ENCODE measurements at regions not wholly inside any gene's neighbourhood (a gene's known extent, or its start where the extent isn't known, plus 50 kb on each side); places are given as distances from the start of the nearest gene placed in this dataset.

DNA sequence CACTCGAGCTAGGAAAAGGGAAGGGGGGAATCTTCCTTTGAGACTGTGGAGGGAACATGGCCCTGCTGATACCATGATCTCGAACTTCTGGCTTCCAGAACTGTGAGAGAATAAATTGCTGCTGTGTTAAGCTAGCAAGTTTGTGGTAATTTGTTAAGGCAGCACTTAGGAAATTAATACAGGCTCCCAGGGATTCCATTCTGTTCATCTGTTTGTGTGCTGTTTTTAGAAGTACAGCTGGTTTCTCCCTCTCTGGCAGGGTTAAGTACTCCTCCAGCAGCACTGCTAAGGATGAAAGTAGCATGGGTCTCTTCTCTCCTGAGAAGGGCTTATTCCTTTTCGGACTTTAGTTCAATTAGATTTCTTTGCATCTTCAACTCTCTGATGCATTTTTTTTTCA is 268.3 kb downstream of the HHIPL2 start (continued):
- TF ChIP-seq, protein P1, sequence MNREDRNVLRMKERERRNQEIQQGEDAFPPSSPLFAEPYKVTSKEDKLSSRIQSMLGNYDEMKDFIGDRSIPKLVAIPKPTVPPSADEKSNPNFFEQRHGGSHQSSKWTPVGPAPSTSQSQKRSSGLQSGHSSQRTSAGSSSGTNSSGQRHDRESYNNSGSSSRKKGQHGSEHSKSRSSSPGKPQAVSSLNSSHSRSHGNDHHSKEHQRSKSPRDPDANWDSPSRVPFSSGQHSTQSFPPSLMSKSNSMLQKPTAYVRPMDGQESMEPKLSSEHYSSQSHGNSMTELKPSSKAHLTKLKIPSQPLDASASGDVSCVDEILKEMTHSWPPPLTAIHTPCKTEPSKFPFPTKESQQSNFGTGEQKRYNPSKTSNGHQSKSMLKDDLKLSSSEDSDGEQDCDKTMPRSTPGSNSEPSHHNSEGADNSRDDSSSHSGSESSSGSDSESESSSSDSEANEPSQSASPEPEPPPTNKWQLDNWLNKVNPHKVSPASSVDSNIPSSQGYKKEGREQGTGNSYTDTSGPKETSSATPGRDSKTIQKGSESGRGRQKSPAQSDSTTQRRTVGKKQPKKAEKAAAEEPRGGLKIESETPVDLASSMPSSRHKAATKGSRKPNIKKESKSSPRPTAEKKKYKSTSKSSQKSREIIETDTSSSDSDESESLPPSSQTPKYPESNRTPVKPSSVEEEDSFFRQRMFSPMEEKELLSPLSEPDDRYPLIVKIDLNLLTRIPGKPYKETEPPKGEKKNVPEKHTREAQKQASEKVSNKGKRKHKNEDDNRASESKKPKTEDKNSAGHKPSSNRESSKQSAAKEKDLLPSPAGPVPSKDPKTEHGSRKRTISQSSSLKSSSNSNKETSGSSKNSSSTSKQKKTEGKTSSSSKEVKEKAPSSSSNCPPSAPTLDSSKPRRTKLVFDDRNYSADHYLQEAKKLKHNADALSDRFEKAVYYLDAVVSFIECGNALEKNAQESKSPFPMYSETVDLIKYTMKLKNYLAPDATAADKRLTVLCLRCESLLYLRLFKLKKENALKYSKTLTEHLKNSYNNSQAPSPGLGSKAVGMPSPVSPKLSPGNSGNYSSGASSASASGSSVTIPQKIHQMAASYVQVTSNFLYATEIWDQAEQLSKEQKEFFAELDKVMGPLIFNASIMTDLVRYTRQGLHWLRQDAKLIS (CRISPR knock-in tag; IDR thresholded peaks at IDR 0.05; ENCODE audit: borderline replicate concordance), result no peak
- no peak for TF ChIP-seq ELF4 (CRISPR knock-in tag; IDR thresholded peaks at IDR 0.05; ENCODE audit: low read depth)

DNA sequence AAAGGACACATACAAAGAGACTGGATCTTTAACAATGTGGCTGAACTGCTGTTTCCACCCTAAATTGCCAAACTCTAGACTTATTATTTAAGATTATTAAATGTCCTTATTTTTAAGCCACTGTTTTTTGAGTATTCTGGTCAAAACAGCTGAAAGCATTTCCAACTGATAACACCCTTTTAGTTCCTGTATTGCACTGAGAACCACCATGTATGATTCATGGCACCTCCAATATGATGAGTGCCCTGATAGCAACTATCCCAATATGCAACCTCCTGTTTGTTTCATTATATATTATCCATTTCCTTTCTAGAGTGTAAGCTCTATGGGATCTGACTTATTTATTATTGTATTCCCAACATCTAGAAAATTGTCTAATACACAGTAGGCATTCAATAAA is 269.4 kb downstream of the HHIPL2 start:
- no peak overlapping the region for H3K4me3 Mint-ChIP-seq
- H3K9me3 Mint-ChIP-seq, result peaks cover 7% of the 10 kb centered on the region; the same call in 1 of the 2 replicates
- peaks cover 2% of the 10 kb centered on the region; the same call in 1 of the 2 replicates for H3K36me3 Mint-ChIP-seq
- TF ChIP-seq RELA (CRISPR knock-in tag; IDR thresholded peaks at IDR 0.05; ENCODE audit: borderline replicate concordance) (no peak), GRHL2 (CRISPR knock-in tag; IDR thresholded peaks at IDR 0.05; ENCODE audit: insufficient replicate concordance, severe bottlenecking) (no peak), ELF4 (CRISPR knock-in tag; IDR thresholded peaks at IDR 0.05; ENCODE audit: low read depth) (no peak)
- TF ChIP-seq, protein P2, sequence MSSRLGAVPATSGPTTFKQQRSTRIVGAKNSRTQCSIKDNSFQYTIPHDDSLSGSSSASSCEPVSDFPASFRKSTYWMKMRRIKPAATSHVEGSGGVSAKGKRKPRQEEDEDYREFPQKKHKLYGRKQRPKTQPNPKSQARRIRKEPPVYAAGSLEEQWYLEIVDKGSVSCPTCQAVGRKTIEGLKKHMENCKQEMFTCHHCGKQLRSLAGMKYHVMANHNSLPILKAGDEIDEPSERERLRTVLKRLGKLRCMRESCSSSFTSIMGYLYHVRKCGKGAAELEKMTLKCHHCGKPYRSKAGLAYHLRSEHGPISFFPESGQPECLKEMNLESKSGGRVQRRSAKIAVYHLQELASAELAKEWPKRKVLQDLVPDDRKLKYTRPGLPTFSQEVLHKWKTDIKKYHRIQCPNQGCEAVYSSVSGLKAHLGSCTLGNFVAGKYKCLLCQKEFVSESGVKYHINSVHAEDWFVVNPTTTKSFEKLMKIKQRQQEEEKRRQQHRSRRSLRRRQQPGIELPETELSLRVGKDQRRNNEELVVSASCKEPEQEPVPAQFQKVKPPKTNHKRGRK (CRISPR knock-in tag; IDR thresholded peaks at IDR 0.05; ENCODE audit: borderline replicate concordance), result no peak
- no peak overlapping the region for H3K27ac Mint-ChIP-seq
- H3K27me3 Mint-ChIP-seq (ENCODE audit: low read depth), result no peaks in the 10 kb centered on the region
- no peaks in the 10 kb centered on the region for H3K4me1 Mint-ChIP-seq
- ATAC-seq (no peak), DNase-seq (ENCODE audit: low spot score) (no peak)
- POLR2A ChIA-PET, result no interaction called here
- CTCF ChIA-PET, result no interaction called here

DNA sequence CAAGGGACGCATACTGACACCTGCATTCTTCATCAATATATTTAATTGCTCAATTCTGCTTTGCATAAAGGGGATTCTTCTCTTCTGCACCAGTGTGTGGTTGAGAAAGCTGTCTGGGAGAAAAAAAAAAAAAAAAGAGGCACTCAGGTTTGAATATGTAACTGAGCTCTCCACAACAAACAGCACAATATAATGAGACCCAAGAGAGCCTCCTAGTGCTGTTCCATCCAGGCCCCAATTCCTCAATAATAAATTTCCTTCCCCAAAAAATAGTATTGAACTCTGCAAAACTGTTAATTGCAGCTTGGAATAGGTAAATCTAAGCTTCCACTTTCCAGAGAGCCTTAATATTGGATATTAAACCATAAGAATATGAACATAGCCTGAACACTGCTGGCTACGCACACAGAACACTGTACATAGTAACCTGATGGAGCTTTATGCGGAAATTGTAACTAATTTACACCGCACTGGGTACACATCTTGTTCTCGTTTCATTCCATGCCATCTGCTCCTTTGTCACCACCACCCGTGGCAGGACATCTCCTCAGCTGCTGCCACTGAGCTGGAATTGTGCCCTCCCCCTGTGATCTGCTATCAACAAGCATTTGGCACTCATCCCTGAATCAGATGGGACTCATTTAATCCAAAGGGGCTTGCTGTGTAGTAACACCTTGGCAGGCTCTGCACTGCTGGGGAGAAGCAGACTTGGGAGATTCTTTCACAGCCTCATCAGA is 272.0 kb downstream of the HHIPL2 start:
- H3K4me3 Mint-ChIP-seq, result no peak overlapping the region
- DNase-seq (ENCODE audit: low spot score) (no peak), ATAC-seq (no peak)
- POLR2A ChIA-PET, result no interaction called here
- H3K27ac Mint-ChIP-seq, result no peak overlapping the region
- TF ChIP-seq, protein P3, sequence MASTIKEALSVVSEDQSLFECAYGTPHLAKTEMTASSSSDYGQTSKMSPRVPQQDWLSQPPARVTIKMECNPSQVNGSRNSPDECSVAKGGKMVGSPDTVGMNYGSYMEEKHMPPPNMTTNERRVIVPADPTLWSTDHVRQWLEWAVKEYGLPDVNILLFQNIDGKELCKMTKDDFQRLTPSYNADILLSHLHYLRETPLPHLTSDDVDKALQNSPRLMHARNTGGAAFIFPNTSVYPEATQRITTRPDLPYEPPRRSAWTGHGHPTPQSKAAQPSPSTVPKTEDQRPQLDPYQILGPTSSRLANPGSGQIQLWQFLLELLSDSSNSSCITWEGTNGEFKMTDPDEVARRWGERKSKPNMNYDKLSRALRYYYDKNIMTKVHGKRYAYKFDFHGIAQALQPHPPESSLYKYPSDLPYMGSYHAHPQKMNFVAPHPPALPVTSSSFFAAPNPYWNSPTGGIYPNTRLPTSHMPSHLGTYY (CRISPR knock-in tag; IDR thresholded peaks at IDR 0.05), result no peak
- TF ChIP-seq PRRX2 (CRISPR knock-in tag; IDR thresholded peaks at IDR 0.05), result no peak
- TF ChIP-seq HMGA2 (CRISPR knock-in tag; IDR thresholded peaks at IDR 0.05), result no peak
- TF ChIP-seq, protein P4, sequence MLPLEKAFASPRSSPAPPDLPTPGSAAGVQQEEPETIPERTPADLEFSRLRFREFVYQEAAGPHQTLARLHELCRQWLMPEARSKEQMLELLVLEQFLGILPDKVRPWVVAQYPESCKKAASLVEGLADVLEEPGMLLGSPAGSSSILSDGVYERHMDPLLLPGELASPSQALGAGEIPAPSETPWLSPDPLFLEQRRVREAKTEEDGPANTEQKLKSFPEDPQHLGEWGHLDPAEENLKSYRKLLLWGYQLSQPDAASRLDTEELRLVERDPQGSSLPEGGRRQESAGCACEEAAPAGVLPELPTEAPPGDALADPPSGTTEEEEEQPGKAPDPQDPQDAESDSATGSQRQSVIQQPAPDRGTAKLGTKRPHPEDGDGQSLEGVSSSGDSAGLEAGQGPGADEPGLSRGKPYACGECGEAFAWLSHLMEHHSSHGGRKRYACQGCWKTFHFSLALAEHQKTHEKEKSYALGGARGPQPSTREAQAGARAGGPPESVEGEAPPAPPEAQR (CRISPR knock-in tag; IDR thresholded peaks at IDR 0.05), result no peak
- TF ChIP-seq, protein P5, sequence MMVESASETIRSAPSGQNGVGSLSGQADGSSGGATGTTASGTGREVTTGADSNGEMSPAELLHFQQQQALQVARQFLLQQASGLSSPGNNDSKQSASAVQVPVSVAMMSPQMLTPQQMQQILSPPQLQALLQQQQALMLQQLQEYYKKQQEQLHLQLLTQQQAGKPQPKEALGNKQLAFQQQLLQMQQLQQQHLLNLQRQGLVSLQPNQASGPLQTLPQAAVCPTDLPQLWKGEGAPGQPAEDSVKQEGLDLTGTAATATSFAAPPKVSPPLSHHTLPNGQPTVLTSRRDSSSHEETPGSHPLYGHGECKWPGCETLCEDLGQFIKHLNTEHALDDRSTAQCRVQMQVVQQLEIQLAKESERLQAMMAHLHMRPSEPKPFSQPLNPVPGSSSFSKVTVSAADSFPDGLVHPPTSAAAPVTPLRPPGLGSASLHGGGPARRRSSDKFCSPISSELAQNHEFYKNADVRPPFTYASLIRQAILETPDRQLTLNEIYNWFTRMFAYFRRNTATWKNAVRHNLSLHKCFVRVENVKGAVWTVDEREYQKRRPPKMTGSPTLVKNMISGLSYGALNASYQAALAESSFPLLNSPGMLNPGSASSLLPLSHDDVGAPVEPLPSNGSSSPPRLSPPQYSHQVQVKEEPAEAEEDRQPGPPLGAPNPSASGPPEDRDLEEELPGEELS (CRISPR knock-in tag; IDR thresholded peaks at IDR 0.05), result no peak
- no peak for TF ChIP-seq ZNF423 (CRISPR knock-in tag; IDR thresholded peaks at IDR 0.05)
- no peak for TF ChIP-seq GRHL2 (CRISPR knock-in tag; IDR thresholded peaks at IDR 0.05; ENCODE audit: insufficient replicate concordance, severe bottlenecking)
- TF ChIP-seq, protein P1 (CRISPR knock-in tag; IDR thresholded peaks at IDR 0.05; ENCODE audit: borderline replicate concordance), result no peak
- H3K27me3 Mint-ChIP-seq (ENCODE audit: low read depth), result no peaks in the 10 kb centered on the region
- H3K4me1 Mint-ChIP-seq, result no peaks in the 10 kb centered on the region
- peaks cover 7% of the 10 kb centered on the region; the same call in 1 of the 2 replicates for H3K9me3 Mint-ChIP-seq
- CTCF ChIA-PET, result interaction anchor here (0.6 kb wide), 1 partner anchor 176 kb away, joined by 3 read pairs; no protein-coding TSS in a partner anchor
- peaks cover 2% of the 10 kb centered on the region; the same call in 1 of the 2 replicates for H3K36me3 Mint-ChIP-seq

Data from WTC11 (cell line).